ENCODE measurements at regions not wholly inside any gene's neighbourhood (a gene's known extent, or its start where the extent isn't known, plus 50 kb on each side); places are given as distances from the start of the nearest gene placed in this dataset.

- Mint-ChIP-seq H3K27me3 (ENCODE audit: unreplicated experiment) (peaks cover 1% of the 10 kb centered on the region), H3K9me3 (ENCODE audit: unreplicated experiment) (no peaks in the 10 kb centered on the region), H3K27ac (ENCODE audit: unreplicated experiment) (no peak overlapping the region), H3K4me3 (ENCODE audit: unreplicated experiment) (no peak overlapping the region), H3K36me3 (ENCODE audit: low read depth, unreplicated experiment) (no peaks in the 10 kb centered on the region), H3K4me1 (ENCODE audit: unreplicated experiment) (peaks cover 15% of the 10 kb centered on the region)
- DNase-seq (ENCODE audit: low spot score) = no peak
- TF ChIP-seq CTCF (IDR thresholded peaks at IDR 0.05; ENCODE audit: unreplicated experiment) = no peak
Measured at GRCh38 chr7:25478925-25479324, 250.6 kb upstream of the NPVF start.

- Mint-ChIP-seq H3K4me3 (ENCODE audit: unreplicated experiment) (no peak overlapping the region), H3K27me3 (ENCODE audit: unreplicated experiment) (peaks cover 1% of the 10 kb centered on the region), H3K4me1 (ENCODE audit: unreplicated experiment) (peaks cover 11% of the 10 kb centered on the region), H3K36me3 (ENCODE audit: low read depth, unreplicated experiment) (no peaks in the 10 kb centered on the region), H3K9me3 (ENCODE audit: unreplicated experiment) (no peaks in the 10 kb centered on the region), H3K27ac (ENCODE audit: unreplicated experiment) (no peak overlapping the region)
- no peak for DNase-seq (ENCODE audit: low spot score)
- TF ChIP-seq CTCF (IDR thresholded peaks at IDR 0.05; ENCODE audit: unreplicated experiment) = no peak
Measured at GRCh38 chr7:25481891-25482290, 253.6 kb upstream of the NPVF start.

- Mint-ChIP-seq H3K27ac (ENCODE audit: unreplicated experiment) (no peak overlapping the region), H3K36me3 (ENCODE audit: low read depth, unreplicated experiment) (no peaks in the 10 kb centered on the region), H3K4me1 (ENCODE audit: unreplicated experiment) (peaks cover 8% of the 10 kb centered on the region), H3K27me3 (ENCODE audit: unreplicated experiment) (peaks cover 1% of the 10 kb centered on the region), H3K4me3 (ENCODE audit: unreplicated experiment) (no peak overlapping the region), H3K9me3 (ENCODE audit: unreplicated experiment) (no peaks in the 10 kb centered on the region)
- TF ChIP-seq CTCF (IDR thresholded peaks at IDR 0.05; ENCODE audit: unreplicated experiment) = no peak
- no peak for DNase-seq (ENCODE audit: low spot score)
Measured at GRCh38 chr7:25482631-25483030, 254.3 kb upstream of the NPVF start.

- Mint-ChIP-seq H3K9me3 (ENCODE audit: unreplicated experiment) (no peaks in the 10 kb centered on the region), H3K36me3 (ENCODE audit: low read depth, unreplicated experiment) (no peaks in the 10 kb centered on the region), H3K27ac (ENCODE audit: unreplicated experiment) (no peak overlapping the region), H3K4me3 (ENCODE audit: unreplicated experiment) (no peak overlapping the region), H3K27me3 (ENCODE audit: unreplicated experiment) (peaks cover 1% of the 10 kb centered on the region), H3K4me1 (ENCODE audit: unreplicated experiment) (peaks cover 6% of the 10 kb centered on the region)
- no peak for DNase-seq (ENCODE audit: low spot score)
- TF ChIP-seq CTCF (IDR thresholded peaks at IDR 0.05; ENCODE audit: unreplicated experiment) = no peak
Measured at GRCh38 chr7:25485026-25485425, 256.7 kb upstream of the NPVF start.

- peaks cover 6% of the 10 kb centered on the region for H3K4me1 Mint-ChIP-seq (ENCODE audit: unreplicated experiment)
- no peak for DNase-seq (ENCODE audit: low spot score)
- H3K9me3 Mint-ChIP-seq (ENCODE audit: unreplicated experiment) = no peaks in the 10 kb centered on the region
- peaks cover 1% of the 10 kb centered on the region for H3K27me3 Mint-ChIP-seq (ENCODE audit: unreplicated experiment)
- no peaks in the 10 kb centered on the region for H3K36me3 Mint-ChIP-seq (ENCODE audit: low read depth, unreplicated experiment)
- H3K27ac Mint-ChIP-seq (ENCODE audit: unreplicated experiment) = no peak overlapping the region
- TF ChIP-seq CTCF (IDR thresholded peaks at IDR 0.05; ENCODE audit: unreplicated experiment) = no peak
- no peak overlapping the region for H3K4me3 Mint-ChIP-seq (ENCODE audit: unreplicated experiment)
Measured at GRCh38 chr7:25486656-25487055, 258.4 kb upstream of the NPVF start.
